HG02884 (cell line): ENCODE measurements at regions not wholly inside any gene's neighbourhood (a gene's known extent, or its start where the extent isn't known, plus 50 kb on each side); places are given as distances from the start of the nearest gene placed in this dataset.
"Not testable (repeated sequence)": the region's sequence is repeated elsewhere in the genome, so short reads cannot be mapped to it uniquely, and the experiment has no call there.

ENCODE experiments used
- ATAC-seq: cut with Tn5 transposase; IDR thresholded peaks from one replicate; pipeline ENCODE4 v1.9.1; 2021; ENCODE audit warnings: mild to moderate bottlenecking, moderate library complexity; ENCODE audit not compliant: unreplicated experiment

DNA sequence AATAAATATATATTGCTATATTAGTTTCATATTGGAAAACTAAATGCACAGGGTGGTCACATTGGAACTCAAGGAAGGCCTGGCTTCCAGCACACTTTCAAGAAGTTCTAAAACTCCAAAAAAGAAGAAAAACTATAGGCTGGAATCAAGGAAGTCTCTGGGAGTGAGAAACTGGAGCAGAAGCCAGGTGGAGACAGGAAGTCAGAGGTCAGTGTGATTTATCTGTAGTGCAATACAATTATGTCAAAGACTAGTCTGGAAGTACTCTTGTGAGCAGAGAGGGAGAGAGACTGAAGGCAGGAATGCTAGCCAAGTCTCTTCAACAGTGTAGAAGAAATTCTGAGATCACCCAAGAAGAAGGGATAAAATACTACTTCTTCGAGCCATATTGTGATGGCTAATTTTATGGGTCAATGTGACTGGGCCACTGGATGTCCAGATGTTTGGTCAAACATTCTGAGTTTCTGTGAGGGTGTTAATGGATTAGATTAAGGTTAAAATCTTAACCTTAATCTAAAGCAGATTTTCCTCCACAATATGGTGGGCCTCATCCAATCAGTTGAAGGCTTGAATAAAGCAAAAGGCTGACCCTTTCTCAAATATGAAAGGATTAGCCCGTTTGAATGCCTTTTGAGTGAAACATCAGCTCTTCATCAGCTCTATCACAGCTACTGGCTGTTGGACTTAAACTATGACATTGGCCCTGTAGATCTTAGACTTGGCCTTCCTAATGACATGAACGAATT is 208.0 kb downstream of the TDRD15 start:
- ATAC-seq: no peak

DNA sequence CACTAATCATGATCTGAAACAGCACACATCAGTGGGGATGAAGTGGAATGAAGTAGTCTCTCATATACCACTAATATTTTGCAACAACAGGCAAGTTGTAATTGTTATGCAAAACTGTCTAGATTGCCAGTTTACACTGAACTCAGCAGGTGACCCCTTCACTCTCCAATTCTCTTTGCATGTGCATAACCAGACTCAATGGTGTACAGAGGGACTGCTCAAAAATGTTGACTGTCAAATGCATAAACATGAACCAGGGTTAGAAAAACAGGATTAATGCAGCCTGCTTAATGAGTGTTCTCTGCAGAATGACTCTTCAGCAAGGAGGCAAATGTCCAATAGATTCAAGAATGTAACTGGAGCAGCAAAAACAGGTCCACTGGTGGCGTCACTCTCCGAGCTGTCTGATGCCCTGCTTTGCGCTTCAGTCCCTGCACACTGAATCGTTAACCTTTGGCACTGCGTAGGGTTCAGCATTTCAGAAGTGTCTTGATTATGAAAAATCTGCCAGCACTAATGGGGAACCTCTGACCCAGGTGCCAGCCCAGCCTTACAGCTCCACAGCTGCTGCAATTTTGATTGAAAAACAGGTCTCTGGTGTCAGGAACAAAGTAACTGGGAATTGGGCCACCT is 209.3 kb downstream of the TDRD15 start:
- ATAC-seq: no peak

DNA sequence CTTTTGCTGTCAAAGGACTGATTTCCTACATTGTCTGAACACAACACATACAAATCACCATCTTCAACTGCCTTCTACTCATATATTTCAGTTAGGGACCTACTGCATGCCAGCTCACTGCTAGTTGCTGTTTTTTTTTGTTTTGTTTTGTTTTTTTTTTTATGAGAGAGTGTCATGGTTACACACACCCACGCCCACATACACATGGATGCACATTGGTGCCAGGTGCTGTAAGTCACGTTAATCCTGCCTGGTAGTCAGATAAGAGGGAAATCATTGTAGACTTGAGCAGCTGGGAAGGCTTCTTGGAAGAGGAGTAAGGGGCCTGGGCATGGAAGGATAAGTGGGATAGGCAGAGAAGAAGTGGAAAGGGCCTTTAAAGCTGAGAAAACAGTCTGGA is 209.9 kb downstream of the TDRD15 start:
- no peak for ATAC-seq

DNA sequence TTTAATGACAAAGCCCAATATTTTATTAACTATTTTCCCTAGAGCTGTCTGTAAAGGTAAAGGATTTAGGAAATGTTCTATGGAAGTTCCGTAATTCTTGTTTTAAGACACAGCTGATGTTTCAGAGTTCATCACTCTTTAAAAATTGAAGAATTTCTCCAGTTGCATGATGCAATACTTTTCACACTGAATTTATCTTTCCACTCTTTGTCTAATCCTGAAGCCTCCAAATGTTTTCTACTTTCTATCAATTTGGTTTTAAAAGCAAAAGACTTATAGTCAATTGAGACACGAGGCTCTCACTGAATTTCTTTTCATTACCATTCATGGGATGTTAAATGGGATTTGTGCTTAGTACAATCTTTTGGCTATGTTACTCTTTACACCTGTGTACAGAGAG is 223.2 kb downstream of the TDRD15 start:
- no peak for ATAC-seq

DNA sequence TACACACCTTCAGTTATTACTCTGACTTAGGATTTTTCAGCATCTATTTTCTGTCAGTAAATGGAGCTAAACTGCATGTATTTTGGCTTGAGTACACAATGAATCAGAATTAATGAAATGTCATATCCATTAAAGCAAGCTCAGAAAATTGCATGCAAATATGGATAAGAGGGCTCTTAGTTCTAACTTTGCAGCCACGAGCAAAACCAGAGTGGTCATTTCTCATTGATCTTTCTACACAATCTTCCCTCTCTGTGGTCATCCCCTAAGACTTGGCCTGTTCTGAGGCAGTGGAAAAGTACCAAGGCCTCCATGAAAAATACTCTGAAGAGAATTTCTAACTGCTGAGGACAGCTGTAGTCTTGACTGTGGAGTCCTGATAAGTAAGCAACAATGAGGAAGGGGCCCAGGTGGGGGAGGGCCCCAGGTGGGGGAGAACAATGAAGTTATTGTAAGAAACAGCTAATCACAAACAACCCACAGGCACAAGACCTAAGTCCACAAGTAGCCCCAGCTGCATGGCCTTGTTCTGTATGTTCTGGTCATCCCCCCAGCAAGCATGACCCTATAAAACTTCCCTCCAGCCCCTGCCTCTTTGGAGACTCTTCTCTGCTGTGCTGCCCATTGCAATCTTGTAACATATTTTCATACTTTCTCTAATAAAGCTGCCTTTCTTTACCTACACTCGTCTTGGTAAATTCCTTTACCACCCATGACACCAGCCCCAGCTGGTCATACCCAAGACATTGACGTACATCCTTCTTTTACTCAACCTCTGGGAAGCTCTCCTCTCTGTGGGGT is 230.3 kb downstream of the TDRD15 start:
- ATAC-seq: no peak

DNA sequence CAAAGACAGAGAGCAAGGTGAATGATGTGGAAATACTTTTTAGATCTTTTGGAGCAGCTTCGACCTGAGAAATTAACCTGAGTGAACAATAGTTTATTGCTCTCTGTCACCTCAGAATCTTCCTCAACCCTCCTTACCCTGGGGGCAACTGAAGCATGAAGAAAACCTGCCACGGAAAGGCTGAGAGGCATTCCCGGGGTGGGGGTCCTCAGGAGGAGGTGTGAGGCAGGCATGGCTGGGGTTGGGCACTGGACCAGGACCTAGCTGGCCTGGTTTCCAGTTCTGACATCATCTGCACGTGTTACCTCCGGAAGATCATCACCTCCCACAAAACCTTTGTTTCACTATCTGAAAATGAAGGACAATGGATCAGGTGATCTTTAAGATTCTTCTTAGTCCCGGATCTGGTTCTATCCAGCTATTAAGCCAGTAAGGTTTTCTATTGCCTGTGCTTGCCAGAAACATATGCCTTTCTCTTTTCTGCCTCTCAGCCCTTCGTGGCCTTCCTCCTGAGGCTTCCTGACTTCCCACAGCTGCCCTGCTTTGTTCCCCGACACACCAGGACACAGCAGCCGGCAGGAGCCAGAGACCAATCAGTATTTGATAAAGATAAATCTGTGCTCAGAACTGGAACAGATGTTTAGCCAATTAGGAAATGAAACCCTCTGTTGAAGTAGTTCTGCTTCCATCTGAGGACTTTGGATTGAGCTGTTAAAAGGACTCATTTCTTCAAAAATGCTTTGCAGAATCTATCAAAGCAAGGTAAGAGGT is 232.5 kb downstream of the TDRD15 start:
- no peak for ATAC-seq

DNA sequence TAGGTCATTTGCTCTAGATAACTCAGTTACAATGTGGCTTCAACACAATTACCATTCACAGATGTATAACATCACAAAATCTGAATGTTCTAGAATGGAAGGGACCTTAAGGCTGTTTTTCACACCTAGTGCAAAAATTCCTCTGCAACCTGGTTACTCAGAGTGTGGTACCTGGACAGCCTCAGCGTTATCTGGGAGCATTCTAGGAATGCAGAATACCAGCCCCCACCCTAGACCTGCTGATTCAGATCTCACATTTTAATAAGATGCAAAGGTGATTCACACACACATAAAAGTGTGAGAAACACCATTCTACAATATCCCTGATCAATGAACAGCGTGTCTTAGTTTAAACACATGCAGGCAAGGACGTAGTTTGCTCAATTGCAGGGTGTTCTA is 233.1 kb downstream of the TDRD15 start:
- no peak for ATAC-seq

DNA sequence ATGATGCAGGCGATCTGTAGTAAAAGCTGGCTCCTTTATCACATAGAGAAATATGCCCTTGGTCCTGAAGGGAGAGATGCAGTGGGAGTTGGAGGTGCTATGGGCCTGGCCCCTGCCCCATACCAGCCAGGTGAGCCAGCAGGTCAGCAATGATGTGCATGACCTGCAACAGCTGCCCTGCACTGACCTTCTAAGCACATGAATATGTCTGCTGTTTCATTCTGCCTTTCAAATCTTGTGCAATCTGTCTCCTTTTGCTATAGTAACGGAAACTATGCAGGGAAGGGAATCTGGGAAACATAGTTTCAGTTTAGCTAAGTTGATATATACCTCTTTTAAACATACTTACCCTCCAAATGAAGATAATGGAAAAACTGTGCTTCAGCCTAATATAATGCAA is 235.2 kb downstream of the TDRD15 start:
- no peak for ATAC-seq

DNA sequence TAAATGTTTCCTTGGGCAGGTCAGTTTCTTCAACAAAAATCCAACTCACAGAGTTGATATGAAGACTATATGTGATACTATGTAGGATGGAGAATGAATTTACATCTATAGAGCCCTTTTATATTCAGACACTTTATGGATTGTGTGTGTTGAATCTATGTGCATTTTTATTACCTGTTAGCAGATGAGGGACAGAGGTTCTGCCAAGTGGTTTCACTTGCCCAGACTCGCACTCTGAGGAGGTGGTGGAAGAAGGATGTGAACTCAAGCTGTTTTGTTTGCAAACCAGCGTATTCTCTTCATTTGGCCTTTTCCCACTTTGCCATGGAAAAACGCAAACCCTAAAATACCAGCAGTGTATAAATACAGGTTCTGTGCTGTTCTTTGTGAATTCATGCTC is 237.6 kb downstream of the TDRD15 start:
- ATAC-seq: no peak

DNA sequence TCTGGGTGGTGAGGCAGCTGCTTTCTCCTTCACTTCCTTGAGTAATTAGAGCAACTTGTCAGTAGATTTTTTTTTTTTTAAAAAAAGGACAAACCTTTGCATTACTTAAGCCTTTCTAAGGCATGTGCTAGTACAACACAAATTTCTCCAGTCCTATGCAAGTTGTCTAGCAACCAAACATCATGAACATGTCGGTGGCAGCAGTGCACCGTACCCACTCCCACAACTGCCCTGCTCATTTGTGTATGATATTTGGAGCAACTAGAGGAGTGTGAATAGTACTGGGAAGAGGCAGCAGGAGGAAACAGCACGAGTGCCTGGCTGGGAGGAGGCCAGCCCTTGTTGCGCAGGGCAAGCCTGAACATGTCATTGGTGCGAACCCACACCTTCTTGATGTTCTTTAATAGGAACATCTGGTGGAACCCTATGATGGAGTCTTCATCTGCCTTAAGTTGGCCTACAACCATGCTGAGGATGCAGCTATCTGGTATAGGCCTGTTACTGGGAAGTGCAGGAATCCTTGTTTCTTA is 238.3 kb downstream of the TDRD15 start:
- ATAC-seq: no peak

DNA sequence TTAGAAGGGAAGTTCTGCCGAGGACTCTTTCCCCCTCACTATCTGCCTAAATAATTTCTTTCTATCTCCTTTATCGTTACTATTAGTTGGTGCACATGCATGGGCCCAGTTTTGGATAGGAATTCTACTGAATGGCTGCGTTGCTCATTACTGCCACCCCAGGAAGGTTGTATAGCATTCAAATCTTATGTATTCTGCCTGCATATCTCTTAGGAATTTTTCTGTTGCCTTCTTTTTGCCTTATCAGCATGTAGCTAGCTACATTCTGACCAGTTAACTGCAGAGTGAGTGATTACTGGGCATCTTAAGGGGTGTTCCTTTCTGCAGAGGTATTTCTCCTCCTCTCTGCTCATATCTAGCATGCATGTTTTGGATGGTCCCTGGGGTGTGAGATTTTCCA is 239.6 kb downstream of the TDRD15 start:
- ATAC-seq: no peak

DNA sequence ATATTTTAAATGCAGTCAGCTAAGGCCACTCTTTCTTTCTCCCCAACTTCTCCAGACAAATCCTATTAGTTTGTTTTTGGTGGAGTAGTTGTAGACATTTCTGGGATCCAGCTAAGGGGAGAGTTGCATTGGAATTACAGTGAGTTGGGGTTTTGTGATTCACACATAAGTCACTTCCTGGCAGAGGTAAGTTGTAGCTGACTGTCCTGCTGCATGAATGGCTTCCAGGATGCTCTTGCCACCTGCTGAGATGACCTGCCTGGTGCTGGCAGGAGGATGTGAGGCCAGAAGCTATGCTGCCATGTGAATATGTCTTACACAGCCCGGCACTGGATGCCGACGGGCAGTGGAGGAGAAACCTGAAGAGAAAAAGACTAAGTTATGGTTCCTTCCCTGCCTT is 243.7 kb downstream of the TDRD15 start:
- ATAC-seq: no peak

DNA sequence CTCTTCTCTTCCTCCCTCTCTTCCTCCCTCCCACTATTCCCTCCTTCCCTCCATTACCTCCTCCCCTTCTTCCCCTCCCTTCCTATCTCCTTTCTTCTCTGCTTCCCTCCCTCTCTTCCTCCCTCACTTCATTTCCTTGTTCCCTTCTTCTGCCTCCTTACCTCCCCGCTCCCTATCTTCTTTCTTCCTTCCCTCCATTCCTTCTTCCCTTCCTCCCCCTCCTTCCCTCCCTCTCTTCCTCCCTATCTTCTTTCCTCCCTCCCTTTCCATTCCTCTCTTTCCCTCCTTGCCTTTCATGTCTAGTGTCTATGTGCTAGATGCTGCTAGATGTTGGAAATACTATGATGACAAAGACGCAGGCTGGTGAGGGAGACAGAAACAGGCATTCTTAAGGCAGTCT is 246.0 kb downstream of the TDRD15 start:
- no peak for ATAC-seq

DNA sequence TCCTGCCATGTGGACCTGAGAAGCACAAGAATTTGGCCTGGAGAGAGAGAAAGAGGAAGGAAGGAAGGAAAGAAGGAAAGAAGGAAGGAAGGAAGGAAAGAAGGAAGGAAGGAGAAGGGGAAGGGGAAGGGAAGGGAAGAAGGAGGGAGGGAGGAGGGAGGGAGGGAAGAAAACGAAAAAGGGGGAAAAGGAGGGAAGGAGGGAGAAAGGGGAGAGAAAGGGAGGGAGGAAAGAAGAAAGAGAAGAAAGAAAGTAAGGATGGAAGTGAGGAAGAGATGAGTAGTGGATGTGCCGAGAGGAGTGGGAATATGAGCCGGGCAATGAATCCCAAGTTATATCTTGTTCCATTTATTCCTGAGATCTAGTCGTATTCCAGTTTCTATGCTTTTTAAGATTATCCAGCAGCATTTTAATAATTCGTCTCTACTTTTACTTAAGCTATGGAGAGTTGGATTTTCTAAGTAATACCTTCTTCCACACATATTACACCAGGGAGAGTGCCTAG is 247.8 kb downstream of the TDRD15 start:
- no peak for ATAC-seq

DNA sequence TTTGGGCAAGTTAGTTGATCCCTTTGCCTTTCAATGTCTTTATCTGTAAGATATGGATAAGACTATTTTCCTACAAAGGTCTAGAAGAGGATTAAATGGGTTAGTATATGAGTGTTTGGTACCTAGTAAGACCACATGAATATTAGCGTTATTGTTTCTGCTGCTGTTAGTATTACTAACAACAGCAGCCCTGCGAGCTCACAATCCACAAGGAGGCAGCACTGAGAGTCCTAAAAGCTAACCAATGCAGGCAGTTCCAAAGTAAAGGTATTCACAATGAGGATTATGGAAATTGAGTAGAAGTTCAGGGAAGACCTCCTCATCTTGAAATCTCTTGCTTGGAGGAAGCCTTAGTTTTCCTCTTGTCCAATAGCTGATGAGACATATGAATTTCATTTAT is 248.9 kb downstream of the TDRD15 start:
- ATAC-seq: no peak

DNA sequence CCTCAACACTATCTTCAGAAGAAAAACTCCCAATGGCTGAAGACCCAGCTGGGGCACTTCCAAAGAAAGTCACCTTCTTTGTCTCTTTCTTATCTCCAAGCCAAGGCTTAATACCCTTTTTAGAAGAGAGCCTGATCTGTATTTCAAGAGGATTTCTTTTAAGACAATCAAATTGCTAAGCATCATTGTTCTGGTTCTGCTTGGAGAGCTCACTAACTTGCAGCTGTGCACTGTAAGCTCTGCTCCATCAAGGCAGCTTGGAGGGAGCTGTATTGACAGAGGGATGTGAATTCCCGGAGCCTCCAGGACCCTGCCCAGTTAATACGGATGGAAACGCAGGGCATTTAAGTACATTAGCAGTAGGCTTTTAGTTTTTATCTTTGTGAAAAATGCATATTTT is 253.1 kb downstream of the TDRD15 start:
- ATAC-seq: no peak

DNA sequence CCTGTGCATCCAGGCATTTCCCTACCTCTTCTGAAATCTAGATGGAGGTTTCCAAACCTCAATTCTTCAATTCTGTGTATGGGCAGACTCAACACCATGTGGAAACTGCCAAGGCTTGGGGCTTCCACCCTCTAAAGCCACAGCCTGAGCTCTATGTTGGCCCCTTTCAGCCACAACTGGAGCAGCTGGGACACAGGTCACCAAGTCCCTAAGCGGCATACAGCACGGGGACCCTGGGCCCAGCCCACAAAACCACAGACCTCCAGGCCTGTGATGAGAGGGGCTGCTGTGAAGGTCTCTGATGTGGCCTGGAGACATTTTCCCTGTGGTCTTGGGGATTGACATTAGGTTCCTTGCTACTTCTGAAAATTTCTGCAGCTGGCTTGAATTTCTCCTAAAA is 255.4 kb downstream of the TDRD15 start:
- no peak for ATAC-seq

DNA sequence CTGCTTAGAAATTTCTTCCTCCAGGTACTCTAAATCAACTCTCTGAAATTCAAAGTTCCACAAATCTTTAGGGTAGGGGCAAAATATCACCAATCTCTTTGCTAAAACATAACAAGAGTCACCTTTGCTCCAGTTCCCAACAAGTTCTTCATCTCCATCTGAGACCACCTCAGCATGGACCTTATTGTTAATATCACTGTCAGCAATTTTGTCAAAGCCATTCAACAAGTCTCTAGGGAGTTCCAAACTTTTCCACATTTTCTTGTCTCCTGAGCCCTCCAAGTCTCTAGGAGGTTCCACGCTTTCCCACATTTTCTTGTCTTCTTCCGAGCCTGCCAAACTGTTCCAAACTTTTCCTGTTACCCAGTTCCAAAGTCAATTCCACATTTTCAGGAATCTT is 255.9 kb downstream of the TDRD15 start:
- ATAC-seq: not testable (repeated sequence)

DNA sequence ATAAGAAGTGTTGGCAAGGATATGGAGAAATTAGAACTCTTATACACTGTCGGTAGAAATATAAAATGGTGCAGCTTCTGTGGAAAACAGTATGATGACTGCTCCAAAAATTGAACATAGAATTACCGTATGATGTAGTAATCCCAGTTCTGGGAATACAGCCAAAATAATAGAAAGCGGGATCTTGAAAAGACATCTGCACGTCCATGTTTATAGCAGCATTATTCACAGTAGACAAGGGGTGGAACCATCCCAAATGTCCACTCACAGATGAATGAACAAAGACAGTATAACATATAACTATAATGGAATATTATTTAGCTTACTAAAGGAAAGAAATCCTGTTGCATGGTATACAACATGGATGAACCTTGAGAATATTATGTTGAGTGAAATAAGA is 257.7 kb downstream of the TDRD15 start:
- no peak for ATAC-seq

DNA sequence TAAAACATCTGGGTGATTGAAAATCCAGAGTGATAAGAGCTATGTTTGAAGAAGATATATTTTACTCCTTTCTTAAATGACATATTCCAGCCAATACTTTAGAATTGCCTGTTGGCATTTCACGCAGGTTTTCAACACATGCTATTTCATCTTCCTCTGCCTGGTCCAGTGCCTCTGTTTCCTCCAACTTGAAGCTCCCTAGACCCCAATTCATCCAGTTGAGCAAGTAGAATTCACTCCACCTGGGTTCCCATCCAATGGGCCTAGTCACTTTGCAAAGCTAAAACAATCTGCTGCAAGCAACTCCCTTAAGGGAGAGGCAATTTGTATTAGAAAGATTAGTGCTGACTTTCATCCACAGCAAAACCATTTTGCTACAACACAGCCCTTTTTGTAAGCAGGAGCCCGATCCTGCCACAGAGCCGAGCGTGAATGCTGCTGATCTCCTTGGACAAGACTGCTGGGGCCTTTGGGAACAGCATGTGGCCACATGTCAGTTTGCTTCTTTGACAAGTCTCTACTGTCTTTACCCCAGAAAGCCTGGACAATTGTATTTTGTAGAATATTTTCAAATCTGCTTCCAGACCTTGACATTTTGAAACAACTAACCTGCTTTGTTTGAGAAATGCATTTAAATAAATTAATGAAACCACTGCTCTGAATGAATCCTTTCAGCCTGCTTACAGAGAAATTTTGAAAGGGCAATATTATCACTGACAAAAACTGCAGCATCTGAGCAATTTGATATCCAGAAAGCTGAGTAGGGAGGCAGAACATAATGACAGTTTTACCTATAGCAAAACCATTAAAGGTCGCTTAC is 259.1 kb downstream of the TDRD15 start:
- ATAC-seq: no peak
